DOHH2 (cell line): ENCODE measurements at regions not wholly inside any gene's neighbourhood (a gene's known extent, or its start where the extent isn't known, plus 50 kb on each side); places are given as distances from the start of the nearest gene placed in this dataset.

Experiments used
- H3F3A ChIP-seq: fragments of 200-600 bp; sonication (generic), shearing (Covaris generic); 2 replicates; pipeline ENCODE4 v1.6.0; 2016; ENCODE audit warnings: antibody characterized with exemption, mild to moderate bottlenecking; ENCODE audit not compliant: control insufficient read depth, insufficient read depth
- H3K27ac ChIP-seq: fragments of 200-600 bp; sonication (generic); 2 replicates; pipeline ENCODE4 v1.5.1; 2014; ENCODE audit warnings: low read depth, mild to moderate bottlenecking, low read length, moderate library complexity
- H3K27me3 ChIP-seq: fragments of 200-600 bp; sonication (generic); 2 replicates; pipeline ENCODE4 v1.6.1; 2014; ENCODE audit warnings: mild to moderate bottlenecking, low read length, mixed read lengths; ENCODE audit not compliant: control insufficient read depth
- H3K36me3 ChIP-seq: fragments of 200-600 bp; sonication (generic); 2 replicates; pipeline ENCODE4 v1.6.1; 2014; ENCODE audit warnings: mild to moderate bottlenecking, low read length, moderate library complexity, mixed read lengths; ENCODE audit not compliant: control insufficient read depth
- H3K4me1 ChIP-seq: fragments of 200-600 bp; sonication (generic); 2 replicates; pipeline ENCODE4 v1.6.1; 2014; ENCODE audit warnings: mild to moderate bottlenecking, low read length, mixed read lengths; ENCODE audit not compliant: control insufficient read depth
- H3K4me2 ChIP-seq: fragments of 200-600 bp; sonication (generic); 2 replicates; pipeline ENCODE4 v1.6.0; 2014; ENCODE audit warnings: mild to moderate bottlenecking, low read length, moderate library complexity
- H3K4me3 ChIP-seq: fragments of 200-600 bp; sonication (generic); 2 replicates; pipeline ENCODE4 v1.5.1; 2014; ENCODE audit warnings: mild to moderate bottlenecking, low read length, mixed read lengths
- H3K79me2 ChIP-seq: fragments of 200-600 bp; sonication (generic); 2 replicates; pipeline ENCODE4 v1.6.1; 2014; ENCODE audit warnings: mild to moderate bottlenecking, low read length, mixed read lengths; ENCODE audit not compliant: control insufficient read depth
- H3K9me2 ChIP-seq: fragments of 200-600 bp; sonication (generic); replicated peaks from 2 replicates; pipeline ENCODE4 v1.6.1; 2014; ENCODE audit warnings: mild to moderate bottlenecking, low read length, mixed read lengths; ENCODE audit not compliant: control insufficient read depth
- H3K9me3 ChIP-seq: fragments of 200-600 bp; sonication (generic); 2 replicates; pipeline ENCODE4 v1.6.1; 2014; ENCODE audit warnings: antibody characterized with exemption, low read length, mixed read lengths; ENCODE audit not compliant: control insufficient read depth, insufficient read depth
- H4K20me1 ChIP-seq: fragments of 200-600 bp; sonication (generic); 2 replicates; pipeline ENCODE4 v1.6.0; 2014; ENCODE audit warnings: low read depth, mild to moderate bottlenecking, antibody characterized with exemption, low read length, moderate library complexity; ENCODE audit not compliant: control insufficient read depth, insufficient read depth
- CTCF ChIP-seq: fragments of 200-600 bp; sonication (generic); IDR thresholded peaks from one replicate; pipeline ENCODE4 v1.5.1; 2014; ENCODE audit warnings: antibody characterized with exemption, mild to moderate bottlenecking, low read depth, low read length; ENCODE audit not compliant: poor library complexity, severe bottlenecking
- EZH2phosphoT487 ChIP-seq: fragments of 200-600 bp; sonication (generic); IDR thresholded peaks from 2 replicates; pipeline ENCODE4 v1.6.1; 2017; ENCODE audit warnings: borderline replicate concordance, mild to moderate bottlenecking, antibody characterized with exemption, low read length, moderate library complexity, mixed read lengths

- no peak overlapping the region for H3K4me3 ChIP-seq
- H3K27me3 ChIP-seq = no peaks in the 10 kb centered on the region
- no peaks in the 10 kb centered on the region for H4K20me1 ChIP-seq
- no peaks in the 10 kb centered on the region for H3K4me1 ChIP-seq
- H3K9me2 ChIP-seq = no peaks in the 10 kb centered on the region
- no peaks in the 10 kb centered on the region for H3K79me2 ChIP-seq
- H3F3A ChIP-seq = no peaks in the 10 kb centered on the region
- H3K36me3 ChIP-seq = no peaks in the 10 kb centered on the region
- no peaks in the 10 kb centered on the region for H3K9me3 ChIP-seq
- no peak overlapping the region for H3K4me2 ChIP-seq
- no peak overlapping the region for H3K27ac ChIP-seq
- no peak for TF ChIP-seq CTCF
- TF ChIP-seq EZH2phosphoT487 = no peak
Measured at GRCh38 chr2:239506961-239507360, 106.1 kb upstream of the HDAC4 start.

GRCh38 chr2:239506101-239506857 lies 105.5 kb upstream of the HDAC4 start:
- Histone ChIP-seq H3K27me3 (no peaks in the 10 kb centered on the region), H3K27ac (no peak overlapping the region), H3K4me3 (no peak overlapping the region), H4K20me1 (no peaks in the 10 kb centered on the region), H3K4me1 (no peaks in the 10 kb centered on the region), H3F3A (no peaks in the 10 kb centered on the region), H3K79me2 (no peaks in the 10 kb centered on the region), H3K36me3 (no peaks in the 10 kb centered on the region), H3K9me3 (no peaks in the 10 kb centered on the region), H3K4me2 (no peak overlapping the region), H3K9me2 (no peaks in the 10 kb centered on the region)
- no peak for TF ChIP-seq CTCF

GRCh38 chr2:239504643-239505235 lies 103.9 kb upstream of the HDAC4 start:
- TF ChIP-seq EZH2phosphoT487 = no peak
- no peak for TF ChIP-seq CTCF
- Histone ChIP-seq H3K9me2 (no peaks in the 10 kb centered on the region), H4K20me1 (no peaks in the 10 kb centered on the region), H3F3A (no peaks in the 10 kb centered on the region), H3K36me3 (no peaks in the 10 kb centered on the region), H3K27me3 (no peaks in the 10 kb centered on the region), H3K4me3 (no peak overlapping the region), H3K27ac (no peak overlapping the region), H3K4me2 (no peak overlapping the region), H3K9me3 (no peaks in the 10 kb centered on the region), H3K79me2 (no peaks in the 10 kb centered on the region), H3K4me1 (no peaks in the 10 kb centered on the region)
